ENCODE measurements at regions not wholly inside any gene's neighbourhood (a gene's known extent, or its start where the extent isn't known, plus 50 kb on each side); places are given as distances from the start of the nearest gene placed in this dataset.
"Not testable (repeated sequence)": the region's sequence is repeated elsewhere in the genome, so short reads cannot be mapped to it uniquely, and the experiment has no call there.

DNA sequence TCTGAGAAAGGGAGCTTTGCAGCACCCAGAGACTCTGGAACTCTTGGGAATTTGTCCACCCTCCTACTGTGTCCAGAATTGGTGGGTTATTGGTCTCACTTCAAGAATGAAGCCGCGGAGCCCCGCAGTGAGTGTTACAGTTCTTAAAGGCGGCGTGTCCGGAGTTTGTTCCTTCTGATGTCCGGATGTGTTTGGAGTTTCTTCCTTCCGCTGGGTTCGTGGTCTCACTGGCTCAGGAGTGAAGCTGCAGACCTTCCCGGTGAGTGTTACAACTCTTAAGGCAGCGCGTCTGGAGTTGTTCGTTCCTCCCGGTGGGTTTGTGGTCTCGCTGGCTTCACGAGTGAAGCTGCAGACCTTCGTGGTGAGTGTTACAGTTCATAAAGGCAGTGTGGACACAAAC, 824.7 kb downstream of the LRRTM4 start:
- DNase-seq (ENCODE audit: low read depth) = not testable (repeated sequence)

DNA sequence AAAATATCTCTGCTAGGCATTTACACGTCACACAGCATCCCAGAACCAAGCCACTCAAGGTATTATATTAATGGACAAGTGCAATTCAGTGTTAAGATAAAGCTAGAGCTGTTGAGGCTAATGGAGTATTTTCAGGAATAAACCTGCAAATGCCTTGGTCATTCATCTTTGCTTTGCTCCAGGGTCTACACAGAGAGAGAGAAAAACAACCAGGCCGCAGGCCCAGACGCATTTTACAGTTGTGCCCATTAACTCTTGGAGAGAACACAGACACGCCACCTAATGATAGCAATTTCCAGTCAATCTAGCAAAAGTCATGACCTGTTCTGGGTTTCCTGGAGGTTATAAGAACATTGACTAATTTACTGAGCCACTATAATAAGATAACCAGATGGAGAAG, 829.3 kb downstream of the LRRTM4 start:
- DNase-seq (ENCODE audit: low read depth) = no peak

DNA sequence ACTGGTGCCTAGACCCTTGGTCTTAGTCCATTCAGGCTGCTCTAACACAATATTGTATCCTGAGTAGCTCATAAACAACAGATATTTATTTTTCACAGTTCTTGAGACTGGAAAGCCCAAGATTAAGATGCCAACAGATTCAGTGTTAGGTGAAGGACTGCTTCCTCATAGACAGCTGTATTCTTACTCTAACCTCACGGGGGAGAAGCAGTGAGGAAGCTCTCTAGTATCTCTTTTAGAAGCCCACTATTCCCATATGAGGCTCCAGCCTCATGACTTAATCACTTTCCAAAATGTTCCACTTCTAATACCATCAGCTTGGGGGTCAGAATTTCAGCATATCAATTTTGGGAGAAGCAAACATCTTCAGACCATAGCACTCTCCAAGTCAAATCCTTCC, 833.4 kb downstream of the LRRTM4 start:
- no peak for DNase-seq (ENCODE audit: low read depth)

DNA sequence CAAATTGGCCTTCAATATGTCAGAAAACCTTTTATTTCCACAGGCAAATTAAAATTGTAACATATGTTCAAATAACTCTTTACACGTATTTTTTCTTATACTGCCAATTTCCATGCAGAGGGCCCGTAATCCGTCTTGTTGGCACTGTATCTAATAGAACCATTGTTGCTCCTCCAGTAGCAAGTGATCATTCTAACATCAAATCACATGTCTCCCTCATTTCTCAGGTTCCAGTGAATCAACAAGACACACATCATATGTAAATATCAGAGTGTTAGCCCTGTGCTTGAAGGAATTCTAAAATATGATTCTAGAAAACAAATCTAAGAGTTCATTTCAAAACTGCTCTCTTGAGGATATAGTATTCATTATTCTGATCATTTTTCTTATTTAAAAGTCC, 834.3 kb downstream of the LRRTM4 start:
- DNase-seq (ENCODE audit: low read depth) = no peak

DNA sequence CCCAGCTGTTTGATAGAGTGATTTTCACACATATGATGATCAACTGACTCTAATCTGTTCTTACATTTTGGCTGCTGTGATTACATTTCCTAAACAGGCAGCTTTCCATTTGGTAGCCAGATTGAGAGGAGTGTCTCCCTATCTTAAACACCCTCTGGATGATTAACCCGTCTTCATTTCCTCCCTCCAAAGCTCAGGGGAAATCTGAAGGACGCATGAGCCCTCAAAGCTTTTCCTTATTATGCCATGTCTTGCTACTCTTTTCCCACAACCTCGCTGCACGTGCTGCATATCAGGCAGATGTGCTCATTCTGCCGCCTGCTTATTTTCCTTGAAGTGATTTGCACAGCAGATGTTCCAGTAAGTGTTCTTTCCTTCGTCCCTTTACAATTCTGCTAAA, 837.4 kb downstream of the LRRTM4 start:
- DNase-seq (ENCODE audit: low read depth) = no peak

DNA sequence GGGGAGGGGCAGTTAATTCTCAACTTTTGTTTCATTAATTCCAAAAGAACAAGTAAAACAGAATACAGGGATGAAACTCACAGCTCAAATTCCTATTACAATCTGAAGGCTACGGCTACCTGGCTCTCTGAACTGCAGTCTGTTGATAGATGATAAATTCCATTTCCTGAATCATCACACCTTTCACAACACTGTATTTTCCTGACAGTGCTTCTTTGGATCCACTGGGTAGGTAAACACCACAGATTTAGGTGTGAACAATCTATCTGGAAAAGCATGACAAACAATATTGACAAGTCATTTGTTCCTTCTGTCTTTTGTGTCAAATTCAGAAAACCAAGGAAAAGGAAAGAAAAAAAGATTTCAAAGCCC, 843.2 kb downstream of the LRRTM4 start:
- DNase-seq (ENCODE audit: low read depth) = no peak

DNA sequence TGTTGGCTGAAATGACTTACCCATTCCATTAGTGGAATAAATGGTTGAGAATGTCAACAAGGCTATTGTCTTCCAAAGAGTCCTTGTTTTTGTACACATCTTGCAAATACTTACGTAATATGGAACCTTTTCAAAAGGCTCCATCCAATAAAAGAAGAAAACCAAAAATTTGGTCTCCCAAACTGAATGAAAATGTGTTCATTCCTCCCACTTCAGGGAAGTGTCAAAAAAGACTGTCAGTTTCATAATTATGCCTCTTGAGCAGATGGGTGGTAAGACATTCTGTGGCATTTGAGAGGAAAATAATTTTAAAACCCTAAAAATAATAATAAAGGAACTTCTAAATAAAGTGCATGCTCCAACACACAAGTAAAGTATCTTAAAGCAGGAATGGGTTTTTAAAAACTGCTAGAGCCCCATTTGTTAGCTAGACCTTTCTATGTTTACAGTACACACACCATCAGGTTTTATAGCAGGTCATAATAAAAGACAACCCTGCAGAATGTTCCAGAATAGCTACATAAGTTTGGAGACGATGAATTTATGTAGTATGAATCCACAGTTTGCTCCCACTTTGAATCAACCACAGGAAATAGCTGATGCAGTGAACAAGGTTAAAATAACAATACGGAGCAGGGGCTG, 843.7 kb downstream of the LRRTM4 start:
- DNase-seq (ENCODE audit: low read depth) = no peak

DNA sequence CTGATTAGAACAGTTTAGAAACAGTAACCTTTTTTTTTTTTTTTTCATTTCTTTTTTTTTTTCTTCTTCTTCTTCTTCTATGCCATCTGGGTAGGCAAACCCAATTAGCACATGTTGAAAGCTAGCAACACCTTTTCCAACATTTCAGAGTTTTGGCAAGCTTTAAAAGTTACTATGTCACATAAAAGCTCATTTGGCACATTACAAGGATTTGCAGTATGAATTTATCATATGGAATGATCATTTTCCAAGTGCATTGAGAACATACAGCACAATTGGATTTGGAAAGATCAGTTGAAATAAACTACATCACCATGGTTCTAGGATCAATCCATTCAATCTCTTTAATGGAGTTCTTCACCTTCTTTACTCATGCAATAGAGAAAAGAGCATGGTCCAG, 847.0 kb downstream of the LRRTM4 start:
- DNase-seq (ENCODE audit: low read depth) = no peak

DNA sequence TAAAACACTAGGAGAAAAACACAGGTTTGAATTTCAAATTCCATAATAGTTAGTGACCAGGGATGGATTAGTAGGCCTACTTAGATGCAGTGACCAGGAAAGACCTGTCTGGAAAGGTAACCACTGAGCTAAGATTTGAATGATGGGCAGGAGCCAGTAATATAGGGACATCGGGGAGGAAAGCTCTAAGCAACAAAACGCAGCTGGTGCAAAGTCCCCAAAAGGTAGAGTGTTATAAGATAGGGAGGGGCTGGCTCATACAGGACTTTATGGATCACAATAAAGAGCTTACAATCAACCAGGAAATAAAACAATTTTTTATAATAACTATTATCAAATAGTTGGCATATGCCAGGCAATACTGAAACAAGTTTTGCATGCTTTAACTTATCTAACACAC, 849.4 kb downstream of the LRRTM4 start:
- no peak for DNase-seq (ENCODE audit: low read depth)

DNA sequence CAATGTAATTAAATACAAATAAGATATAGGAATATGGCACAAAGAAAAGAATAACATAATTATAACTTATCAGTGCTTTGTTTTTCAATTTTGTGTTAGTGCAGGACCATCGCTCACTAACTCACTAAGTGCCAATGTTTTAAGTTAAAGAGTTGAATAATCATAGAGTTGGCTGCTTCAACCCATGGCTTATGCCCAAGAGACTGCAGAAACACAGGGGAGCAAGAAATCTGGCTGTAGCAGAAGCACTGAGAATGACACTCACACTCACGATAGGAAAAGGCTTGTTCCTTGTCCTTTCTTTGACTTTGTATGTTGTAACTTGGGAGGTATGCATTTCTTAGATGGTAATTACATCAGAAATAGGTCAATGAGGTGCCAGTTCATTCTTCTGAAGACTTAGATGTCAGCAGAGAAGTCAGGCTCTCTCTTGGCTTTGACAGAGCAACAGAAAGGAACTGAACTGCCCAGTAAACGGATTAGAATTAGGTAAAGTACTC, 852.2 kb downstream of the LRRTM4 start:
- DNase-seq (ENCODE audit: low read depth) = no peak

DNA sequence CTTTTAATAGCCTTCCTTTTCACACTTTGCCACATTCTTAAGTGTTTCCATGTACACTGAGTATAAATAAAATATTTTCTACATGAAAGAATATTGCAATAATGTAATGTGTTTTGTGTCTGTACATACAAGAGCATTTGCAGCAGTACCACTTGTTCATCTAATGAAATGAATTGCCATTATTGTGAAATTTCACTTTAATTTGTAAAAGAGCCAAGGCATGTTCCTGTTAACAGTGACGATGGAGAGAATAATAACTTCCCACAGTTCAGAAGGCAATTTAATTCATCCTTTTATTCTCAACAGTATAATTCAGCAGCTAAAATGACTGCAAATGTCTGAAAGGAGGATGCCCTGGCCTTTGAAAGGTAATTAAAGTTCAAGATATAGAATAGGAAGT, 853.9 kb downstream of the LRRTM4 start:
- DNase-seq (ENCODE audit: low read depth) = no peak

DNA sequence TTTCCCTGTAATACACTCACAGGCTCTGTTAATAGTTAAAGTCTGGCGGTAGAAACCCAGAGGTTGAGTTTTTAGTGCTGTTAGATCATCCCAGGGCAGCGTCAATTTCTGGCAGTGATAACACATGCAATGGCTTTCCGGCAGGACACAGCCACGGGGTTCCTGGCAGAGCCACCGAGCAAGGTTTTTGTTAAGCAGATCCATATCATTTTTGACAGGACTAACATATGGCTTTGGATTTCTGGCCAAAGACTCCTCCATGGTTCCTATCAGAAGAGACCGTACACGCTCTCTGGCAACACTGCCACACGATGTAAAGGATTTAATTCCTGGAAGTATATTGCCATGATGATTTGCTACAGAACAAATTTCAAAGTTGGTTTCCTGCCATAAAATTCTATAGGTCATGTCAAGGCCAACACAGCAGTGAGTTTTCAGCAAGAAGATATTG, 854.3 kb downstream of the LRRTM4 start:
- DNase-seq (ENCODE audit: low read depth) = no peak

DNA sequence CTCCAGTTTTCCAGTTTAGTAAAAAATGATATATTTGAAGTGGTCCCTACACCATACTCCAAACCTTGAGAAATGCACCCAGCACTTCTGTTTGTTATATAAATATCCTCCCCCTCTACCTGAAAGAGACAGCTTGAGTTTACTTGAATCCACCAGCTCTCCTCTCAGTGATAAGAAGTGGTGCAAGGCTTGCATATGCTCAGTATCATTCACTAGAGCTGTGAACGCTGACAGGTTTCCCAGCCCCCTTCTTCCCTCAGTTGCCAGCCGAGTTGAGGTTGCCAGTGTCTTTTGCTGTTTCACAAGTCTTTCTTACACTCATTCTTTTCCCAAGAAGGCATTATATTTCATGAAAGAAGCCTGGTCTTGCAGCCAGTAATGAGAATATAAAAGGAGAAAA, 880.0 kb downstream of the LRRTM4 start:
- DNase-seq (ENCODE audit: low read depth) = no peak

DNA sequence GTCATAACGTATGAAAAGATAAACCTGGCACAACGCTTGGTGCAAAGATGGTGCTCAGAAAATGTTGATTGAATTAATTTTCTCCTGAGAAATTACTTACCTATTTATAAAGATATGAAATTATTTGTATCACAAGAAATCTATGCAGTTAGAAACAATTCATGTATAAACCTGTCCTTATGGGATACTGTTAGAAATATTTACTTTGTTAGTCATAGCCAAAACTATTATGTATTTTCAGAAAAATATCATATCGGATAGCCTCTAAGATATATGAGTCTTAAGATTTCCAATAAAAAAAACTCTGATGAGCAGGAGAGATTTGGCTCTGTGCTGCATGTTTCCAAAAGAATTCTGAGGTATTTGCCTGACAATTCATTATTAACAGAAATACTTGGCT, 880.7 kb downstream of the LRRTM4 start:
- no peak for DNase-seq (ENCODE audit: low read depth)

DNA sequence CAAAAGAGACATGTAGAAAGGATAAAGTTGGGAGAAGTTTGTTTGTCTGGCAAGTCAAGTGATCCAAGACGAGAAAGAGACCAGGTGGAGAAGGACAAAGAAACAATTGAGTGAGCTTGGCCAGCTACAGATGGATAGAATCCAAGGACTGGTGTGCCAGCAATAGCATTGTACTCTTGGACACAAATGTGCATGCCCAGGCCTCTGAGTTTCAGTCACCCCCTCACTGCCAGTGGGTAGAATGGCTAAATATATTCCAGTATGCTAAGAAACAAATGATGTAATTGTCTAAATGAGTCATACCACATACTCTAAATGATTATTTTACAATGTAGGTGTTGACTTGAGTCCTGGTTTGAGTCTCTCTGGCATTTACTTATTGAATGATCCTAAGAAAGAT, 881.3 kb downstream of the LRRTM4 start:
- no peak for DNase-seq (ENCODE audit: low read depth)

DNA sequence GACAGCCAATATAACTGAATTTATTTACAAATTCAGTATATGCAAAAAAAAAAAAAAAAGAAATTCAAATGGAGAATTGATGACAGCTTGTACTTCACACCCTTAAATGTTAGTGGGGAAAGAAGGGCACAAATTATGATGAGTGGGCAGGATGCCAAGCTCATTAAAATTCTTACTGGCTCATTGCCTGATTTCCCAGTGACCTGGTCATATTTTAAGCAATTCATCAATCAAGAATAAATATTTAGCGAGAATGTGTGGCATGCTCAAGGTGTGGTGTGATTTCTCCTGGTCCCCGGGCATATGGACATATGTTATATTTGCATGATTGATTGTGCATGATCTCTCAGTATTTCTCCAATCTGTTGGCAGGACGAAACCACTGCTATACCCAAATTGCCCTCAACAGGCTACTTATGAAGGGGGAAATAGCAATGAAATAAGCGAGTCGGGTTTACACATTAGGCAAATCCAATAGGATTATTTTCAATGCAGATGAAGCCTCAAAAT, 883.0 kb downstream of the LRRTM4 start:
- DNase-seq (ENCODE audit: low read depth) = no peak

DNA sequence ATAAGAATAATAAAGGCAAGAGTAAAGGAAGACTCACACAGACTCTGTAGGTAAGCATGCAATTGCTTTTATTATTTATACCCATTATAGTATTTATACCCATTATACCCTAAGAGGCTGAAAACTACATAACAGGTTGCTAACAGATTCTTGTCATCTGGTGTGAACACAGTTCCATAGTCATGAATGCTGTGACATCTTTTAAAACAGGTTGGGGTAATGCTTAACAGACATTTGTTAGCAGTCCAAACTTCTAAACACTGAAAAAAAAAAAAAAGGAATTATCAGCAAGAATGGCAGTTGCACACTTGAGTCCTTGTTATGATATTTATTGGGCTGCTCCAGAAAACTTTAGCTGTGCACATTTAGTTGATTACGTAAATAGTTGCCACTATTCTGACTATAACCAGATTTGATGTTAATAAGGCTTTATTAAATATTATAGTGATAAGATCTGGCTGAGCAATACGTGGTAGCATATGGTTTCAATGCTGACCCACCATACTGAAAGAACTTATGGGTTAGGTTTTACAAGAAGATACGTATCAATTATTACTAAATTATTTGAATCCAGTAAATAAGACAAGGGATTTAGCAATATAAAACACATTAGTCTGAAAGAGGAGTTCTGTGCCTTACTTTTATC, 888.8 kb downstream of the LRRTM4 start:
- no peak for DNase-seq (ENCODE audit: low read depth)

DNA sequence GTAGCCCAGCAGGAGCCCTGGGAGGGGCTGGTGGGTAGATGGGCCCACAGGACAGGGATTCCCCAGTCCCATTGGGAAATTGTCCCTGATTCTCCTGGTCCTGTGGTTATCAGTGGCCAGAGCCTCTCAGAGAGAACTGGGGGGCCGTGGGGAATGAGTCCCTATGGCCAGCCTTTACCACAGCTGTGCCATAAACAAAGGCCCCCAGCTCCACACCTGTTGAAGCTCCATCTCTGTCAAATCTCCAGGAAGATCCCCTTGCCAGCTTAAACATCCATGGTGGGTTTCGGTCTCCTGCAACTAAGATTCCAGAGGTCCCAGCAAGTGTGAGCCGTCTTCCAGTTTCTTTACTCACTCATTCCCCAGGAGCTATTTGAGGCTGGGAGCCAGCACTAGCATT, 897.1 kb downstream of the LRRTM4 start:
- no peak for DNase-seq (ENCODE audit: low read depth)

DNA sequence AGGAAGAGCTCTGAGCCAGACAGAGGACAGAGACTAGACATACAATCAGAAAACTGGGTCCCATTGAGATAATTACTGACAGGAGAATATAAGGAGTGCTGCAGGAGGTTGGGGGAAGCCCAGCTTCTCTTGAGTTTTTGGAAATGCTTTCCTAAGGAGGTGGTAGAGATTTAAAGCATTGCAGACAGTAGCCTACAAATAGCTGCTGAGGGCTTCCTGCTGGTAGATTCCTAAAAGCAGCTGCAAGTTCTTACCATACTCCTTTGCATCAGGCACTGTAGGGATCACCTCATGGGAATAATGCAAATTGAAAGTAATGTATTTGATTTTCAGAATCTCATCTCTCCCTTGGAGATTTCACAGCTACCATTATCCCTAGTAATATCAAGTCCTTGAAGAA, 902.6 kb upstream of the GCFC2 start:
- no peak for DNase-seq (ENCODE audit: low read depth)

DNA sequence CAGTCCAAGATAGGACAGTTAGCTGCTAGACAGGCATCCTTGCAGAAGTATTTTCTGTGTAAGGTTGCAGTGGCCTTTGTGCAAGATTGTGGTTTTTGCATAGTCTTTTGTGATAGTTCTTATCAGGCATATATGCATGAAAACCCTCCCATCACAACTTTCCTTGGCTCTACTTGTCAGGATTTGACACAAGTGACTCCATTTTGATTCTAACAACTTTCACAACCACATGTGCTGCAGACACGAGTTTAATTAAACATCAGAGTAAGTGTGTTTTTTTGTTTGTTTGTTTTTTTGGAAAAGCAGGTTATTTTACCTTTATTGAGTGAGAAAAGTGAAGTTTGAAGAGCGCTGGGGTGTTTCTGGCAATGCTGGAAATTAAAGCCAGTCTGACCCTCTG, 902.0 kb upstream of the GCFC2 start:
- DNase-seq (ENCODE audit: low read depth) = no peak

DNA sequence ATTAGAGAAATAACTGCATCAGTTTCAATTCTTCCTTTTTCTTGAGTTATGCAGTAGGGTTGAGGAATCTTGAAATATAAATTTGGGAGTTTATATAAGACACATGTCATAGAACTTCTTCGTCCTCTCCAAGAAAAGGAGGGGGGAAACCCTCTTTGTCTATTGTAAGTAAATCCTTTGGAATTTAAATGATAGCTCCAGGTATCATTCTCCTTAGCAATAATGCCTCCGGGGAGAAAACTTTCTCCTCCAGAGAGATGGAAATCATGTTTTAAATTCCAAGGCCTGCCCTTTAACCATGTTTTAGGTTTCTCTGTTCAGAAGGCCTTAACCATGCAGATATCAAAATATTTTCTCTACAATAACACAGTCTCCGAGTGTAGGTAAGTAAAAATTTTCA, 899.7 kb upstream of the GCFC2 start:
- DNase-seq (ENCODE audit: low read depth) = no peak

DNA sequence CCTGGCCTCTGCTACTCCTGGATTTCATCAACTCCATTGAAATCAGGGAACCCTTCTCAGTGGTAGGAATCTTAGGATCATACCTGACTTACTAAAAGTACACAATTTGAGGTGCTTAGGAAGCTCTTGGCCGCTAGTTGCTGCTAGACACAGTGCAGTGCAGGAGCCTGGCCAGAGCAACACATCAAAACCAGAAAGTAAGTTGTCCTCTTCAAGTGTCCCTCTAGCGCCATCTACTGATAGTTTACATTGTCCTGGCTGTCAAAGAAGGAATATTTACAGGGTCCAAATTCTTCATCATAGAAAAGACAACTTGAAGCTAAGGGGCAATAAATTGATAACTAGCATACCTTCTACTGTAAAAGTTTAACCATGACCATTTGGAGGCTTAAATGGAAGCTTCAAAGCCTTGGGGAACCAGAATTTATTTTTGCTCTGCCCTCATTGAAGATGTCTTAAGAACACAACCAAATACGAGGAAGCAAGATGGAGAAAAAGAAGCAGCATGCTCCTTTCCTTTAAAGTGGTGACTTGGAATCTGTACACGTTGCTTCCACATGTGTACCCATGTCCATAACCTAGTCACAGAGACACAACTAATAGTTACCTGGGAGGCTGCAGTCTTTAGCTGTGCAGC, 889.1 kb upstream of the GCFC2 start:
- DNase-seq (ENCODE audit: low read depth) = no peak

DNA sequence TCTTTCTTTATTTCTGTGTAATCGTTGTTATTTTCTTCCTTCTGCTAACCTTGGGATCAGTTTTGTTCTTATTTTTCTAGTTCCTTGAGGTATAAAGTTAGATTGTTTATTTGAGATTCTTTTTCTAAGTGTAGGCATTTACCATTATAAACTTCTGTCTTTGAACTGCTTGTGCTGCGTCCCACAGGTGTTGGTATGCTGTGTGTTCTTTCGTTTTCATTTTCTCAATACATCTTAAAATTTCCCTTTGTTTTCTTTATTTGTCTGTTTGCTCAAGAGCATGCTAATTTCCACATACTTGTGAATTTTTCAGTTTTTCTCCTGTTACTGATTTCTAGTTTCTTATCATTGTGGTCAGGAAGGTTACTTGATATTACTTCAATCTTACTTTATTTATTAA, 873.8 kb upstream of the GCFC2 start:
- DNase-seq (ENCODE audit: low read depth) = no peak

Measured in fibroblast of gingiva (primary cell).